ENCODE measurements at regions not wholly inside any gene's neighbourhood (a gene's known extent, or its start where the extent isn't known, plus 50 kb on each side); places are given as distances from the start of the nearest gene placed in this dataset.

DNA sequence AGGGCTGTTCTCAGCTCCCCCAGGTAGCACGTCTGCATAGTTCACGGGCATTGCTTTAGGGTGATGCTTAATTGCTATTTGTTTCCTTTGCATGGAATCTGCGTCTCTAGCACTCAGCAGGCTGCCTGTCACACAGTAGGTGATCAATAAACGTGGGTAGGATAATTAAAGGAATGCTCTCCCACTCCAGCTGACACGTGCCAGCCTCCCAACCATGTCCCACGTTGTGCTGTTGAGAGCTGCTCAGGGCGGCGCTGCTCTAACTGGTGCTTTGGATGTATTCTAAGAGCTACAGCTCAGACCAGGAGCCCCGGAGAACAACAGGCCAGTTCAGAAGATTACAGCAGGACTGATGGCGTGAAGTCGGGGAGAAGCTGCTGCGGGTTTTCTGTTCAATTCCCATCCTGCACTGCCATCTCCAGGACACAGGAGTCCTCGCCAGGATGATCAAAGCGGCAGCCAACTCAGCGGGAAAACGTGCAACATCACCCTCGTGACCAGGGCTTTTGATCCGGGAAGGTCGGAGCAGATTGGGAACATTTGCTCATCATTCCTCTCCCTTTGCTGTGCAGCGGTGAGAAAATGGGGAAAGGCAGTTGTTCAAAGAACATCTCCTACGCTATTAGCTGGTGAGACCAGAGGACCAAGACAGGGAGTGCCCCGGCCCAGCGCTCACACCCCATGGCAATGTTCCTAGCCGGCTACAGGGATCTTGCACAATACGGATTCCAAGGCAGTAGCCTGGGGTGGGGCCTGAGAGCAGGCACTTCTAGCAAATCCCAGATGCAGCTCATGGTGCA is 50.5 kb upstream of the FOXK1 start:
- POLR2A ChIA-PET = interaction anchor here (0.6 to 0.7 kb wide), 2 partner anchors 82 to 535 kb away, joined by 4 to 5 read pairs; no protein-coding TSS in a partner anchor
- CTCF ChIA-PET = interaction anchor here (1.5 to 2.7 kb wide), 2 partner anchors 10 to 20 kb away, joined by 4 to 8 read pairs; no protein-coding TSS in a partner anchor
- TF ChIP-seq, protein P1, sequence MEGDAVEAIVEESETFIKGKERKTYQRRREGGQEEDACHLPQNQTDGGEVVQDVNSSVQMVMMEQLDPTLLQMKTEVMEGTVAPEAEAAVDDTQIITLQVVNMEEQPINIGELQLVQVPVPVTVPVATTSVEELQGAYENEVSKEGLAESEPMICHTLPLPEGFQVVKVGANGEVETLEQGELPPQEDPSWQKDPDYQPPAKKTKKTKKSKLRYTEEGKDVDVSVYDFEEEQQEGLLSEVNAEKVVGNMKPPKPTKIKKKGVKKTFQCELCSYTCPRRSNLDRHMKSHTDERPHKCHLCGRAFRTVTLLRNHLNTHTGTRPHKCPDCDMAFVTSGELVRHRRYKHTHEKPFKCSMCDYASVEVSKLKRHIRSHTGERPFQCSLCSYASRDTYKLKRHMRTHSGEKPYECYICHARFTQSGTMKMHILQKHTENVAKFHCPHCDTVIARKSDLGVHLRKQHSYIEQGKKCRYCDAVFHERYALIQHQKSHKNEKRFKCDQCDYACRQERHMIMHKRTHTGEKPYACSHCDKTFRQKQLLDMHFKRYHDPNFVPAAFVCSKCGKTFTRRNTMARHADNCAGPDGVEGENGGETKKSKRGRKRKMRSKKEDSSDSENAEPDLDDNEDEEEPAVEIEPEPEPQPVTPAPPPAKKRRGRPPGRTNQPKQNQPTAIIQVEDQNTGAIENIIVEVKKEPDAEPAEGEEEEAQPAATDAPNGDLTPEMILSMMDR (IDR thresholded peaks at IDR 0.05; ENCODE audit: control extremely low read depth, extremely low read depth, low read depth, missing control alignments) = no peak
- no peak for DNase-seq (ENCODE audit: extremely low spot score)

Measured in GM10248 (cell line).